ENCODE measurements at regions not wholly inside any gene's neighbourhood (a gene's known extent, or its start where the extent isn't known, plus 50 kb on each side); places are given as distances from the start of the nearest gene placed in this dataset.

GRCh38 chr2:196389670-196390069 is 218.3 kb upstream of the STK17B start:
- ATAC-seq: no peak
- no TSS peak for BruUV-seq (replicated peaks)
- RAD21 ChIA-PET (ENCODE audit: low non-redundant PET in 1 of 2, low total read pairs in 2 of 2, uncharacterized antibody in 2 of 2, unreplicated experiment in 2 of 2): no interaction called here
- DNase-seq (ENCODE audit: low read depth, low spot score): no peak
- intact Hi-C loops (cut with micrococcal nuclease): no loop called here
- Histone ChIP-seq H3K36me3 (ENCODE audit: control insufficient read depth in 1 of 2, insufficient read depth in 2 of 2, low read length in 2 of 2) (no peaks in the 10 kb centered on the region), H3K79me2 (ENCODE audit: insufficient read depth, low read length) (no peaks in the 10 kb centered on the region), H3K9me2 (ENCODE audit: insufficient read depth) (no peaks in the 10 kb centered on the region), H2AFZ (ENCODE audit: low read depth, low read length, poor library complexity, severe bottlenecking) (no peak overlapping the region), H3K4me2 (ENCODE audit: low read length) (no peak overlapping the region), H4K20me1 (ENCODE audit: insufficient read depth) (no peaks in the 10 kb centered on the region), H3K27me3 (ENCODE audit: insufficient read depth, low read length) (no peaks in the 10 kb centered on the region), H3K9me3 (ENCODE audit: control insufficient read depth in 1 of 2, insufficient read depth in 1 of 2, low read depth in 1 of 2, low read length in 2 of 2) (no peaks in the 10 kb centered on the region), H3K4me3 (replicated peaks in 1 of 2; ENCODE audit: low read depth in 1 of 2, low read length in 2 of 2) (no peak overlapping the region), H3K27ac (ENCODE audit: low read depth, low read length) (no peak overlapping the region), H3K9ac (ENCODE audit: low read length) (no peak overlapping the region), H3K4me1 (ENCODE audit: control insufficient read depth in 1 of 2, insufficient read depth in 2 of 2, low read length in 2 of 2) (no peaks in the 10 kb centered on the region)
- POLR2A ChIA-PET: no interaction called here
- CTCF ChIA-PET: no interaction called here
- TF ChIP-seq ZNF274 (IDR thresholded peaks at IDR 0.05; ENCODE audit: low read depth, low read length) (no peak), POLR2A (IDR thresholded peaks at IDR 0.05; ENCODE audit: borderline replicate concordance, extremely low read depth, insufficient read depth, insufficient read length) (no peak), EGR1 (IDR thresholded peaks at IDR 0.05; ENCODE audit: low read depth) (no peak), REST (IDR thresholded peaks at IDR 0.05; ENCODE audit: low read depth) (no peak), CTCF (IDR thresholded peaks at IDR 0.05 in 2 of 3, conservative IDR thresholded peaks at IDR 0.05 in 1 of 3; ENCODE audit: borderline replicate concordance in 1 of 3, insufficient read depth in 1 of 3, low read depth in 2 of 3, low read length in 2 of 3) (no peak), SIN3A (IDR thresholded peaks at IDR 0.05; ENCODE audit: low read depth) (no peak), ZBTB33 (IDR thresholded peaks at IDR 0.05; ENCODE audit: extremely low read depth, insufficient replicate concordance, low read length) (no peak), SP1 (IDR thresholded peaks at IDR 0.05; ENCODE audit: low read depth) (no peak), EZH2 (IDR thresholded peaks at IDR 0.05) (no peak), SRF (IDR thresholded peaks at IDR 0.05; ENCODE audit: low read depth) (no peak), JUND (IDR thresholded peaks at IDR 0.05) (no peak)

Measured in HCT116 (cell line).